Duodenal mucosa (tissue), 2 donors: ENCODE measurements at regions not wholly inside any gene's neighbourhood (a gene's known extent, or its start where the extent isn't known, plus 50 kb on each side); places are given as distances from the start of the nearest gene placed in this dataset.

ENCODE experiments used
- H3K27ac ChIP-seq: one replicate; pipeline ENCODE4 v1.7.0; 2013; ENCODE audit warnings: low read depth, low read length
- H3K27me3 ChIP-seq, 2 donors: one replicate each; pipeline ENCODE4 v1.7.0; 2013; ENCODE audit warnings: low read length in 2 of 2, control low read depth in 1 of 2; ENCODE audit not compliant: insufficient read depth in 2 of 2, control insufficient read depth in 1 of 2
- H3K36me3 ChIP-seq, 2 donors: one replicate each; pipeline ENCODE4 v1.7.0; 2013; ENCODE audit warnings: low read length in 2 of 2, control low read depth in 1 of 2; ENCODE audit not compliant: insufficient read depth in 2 of 2, control insufficient read depth in 1 of 2
- H3K4me1 ChIP-seq, 2 donors: one replicate each; pipeline ENCODE4 v1.7.0; 2013; ENCODE audit warnings: low read length in 2 of 2, control low read depth in 1 of 2; ENCODE audit not compliant: insufficient read depth in 2 of 2, control insufficient read depth in 1 of 2
- H3K4me3 ChIP-seq, 2 donors: one replicate each; pipeline ENCODE4 v1.7.0; 2013; ENCODE audit warnings: low read length in 2 of 2, low read depth in 1 of 2
- H3K9ac ChIP-seq, 2 donors: one replicate each; pipeline ENCODE4 v1.7.0; 2013; ENCODE audit warnings: low read length in 2 of 2, low read depth in 1 of 2
- H3K9me3 ChIP-seq, 2 donors: one replicate each; pipeline ENCODE4 v1.7.0; 2013; ENCODE audit warnings: low read length in 2 of 2, control low read depth in 1 of 2; ENCODE audit not compliant: control insufficient read depth in 1 of 2

- Histone ChIP-seq H3K27ac (peak overlapping the region; percentile 27), H3K4me3 (peak overlapping the region; percentile 12 to 15), H3K36me3 (no peaks in the 10 kb centered on the region), H3K4me1 (peaks cover 32 to 39% of the 10 kb centered on the region in 2 donors), H3K27me3 (no peaks in the 10 kb centered on the region), H3K9ac (peak overlapping the region; percentile 10 to 13), H3K9me3 (no peaks in the 10 kb centered on the region)
Observed at GRCh38 chr9:91162784-91163443, 198.8 kb downstream of the AUH start.

- Histone ChIP-seq H3K36me3 (no peaks in the 10 kb centered on the region), H3K9me3 (no peaks in the 10 kb centered on the region), H3K4me3 (peak overlapping the region in 1 of 2 donors; percentile 12), H3K27me3 (no peaks in the 10 kb centered on the region), H3K4me1 (peaks cover 32 to 39% of the 10 kb centered on the region in 2 donors), H3K9ac (no peak overlapping the region), H3K27ac (peak overlapping the region; percentile 49)
Observed at GRCh38 chr9:91163444-91163772, 198.3 kb downstream of the AUH start.

- no peaks in the 10 kb centered on the region for H3K27me3 ChIP-seq
- peak overlapping the region; percentile 6 to 48 for H3K9ac ChIP-seq
- H3K4me1 ChIP-seq = peaks cover 32 to 39% of the 10 kb centered on the region in 2 donors
- H3K36me3 ChIP-seq = no peaks in the 10 kb centered on the region
- peak overlapping the region in 1 of 2 donors; percentile 36 for H3K4me3 ChIP-seq
- H3K27ac ChIP-seq = peak overlapping the region; percentile 49
- H3K9me3 ChIP-seq = no peaks in the 10 kb centered on the region
Observed at GRCh38 chr9:91163773-91164471, 197.8 kb downstream of the AUH start.
